ENCODE measurements at regions not wholly inside any gene's neighbourhood (a gene's known extent, or its start where the extent isn't known, plus 50 kb on each side); places are given as distances from the start of the nearest gene placed in this dataset.
"Not testable (repeated sequence)": the region's sequence is repeated elsewhere in the genome, so short reads cannot be mapped to it uniquely, and the experiment has no call there.

GRCh38 chr5:7244208-7244607 lies 151.7 kb upstream of the ADCY2 start:
- Histone ChIP-seq H3K9me3 (replicated peaks; ENCODE audit: low read length) (no peaks in the 10 kb centered on the region), H3K4me1 (ENCODE audit: control insufficient read depth, insufficient read depth, low read length) (no peaks in the 10 kb centered on the region), H3K4me3 (ENCODE audit: low read length) (no peak overlapping the region), H3K27me3 (ENCODE audit: control insufficient read depth, insufficient read depth, low read length) (no peaks in the 10 kb centered on the region), H3K4me2 (ENCODE audit: low read length) (no peak overlapping the region), H3K9ac (ENCODE audit: low read depth, low read length) (no peak overlapping the region), H3K36me3 (ENCODE audit: insufficient read depth, low read length) (no peaks in the 10 kb centered on the region)

- H3K9me3 ChIP-seq (replicated peaks; ENCODE audit: low read length) = no peaks in the 10 kb centered on the region
- H3K4me2 ChIP-seq (ENCODE audit: low read length) = no peak overlapping the region
- H3K4me3 ChIP-seq (ENCODE audit: low read length) = no peak overlapping the region
- no peaks in the 10 kb centered on the region for H3K27me3 ChIP-seq (ENCODE audit: control insufficient read depth, insufficient read depth, low read length)
- H3K36me3 ChIP-seq (ENCODE audit: insufficient read depth, low read length) = no peaks in the 10 kb centered on the region
- H3K9ac ChIP-seq (ENCODE audit: low read depth, low read length) = no peak overlapping the region
- H3K4me1 ChIP-seq (ENCODE audit: control insufficient read depth, insufficient read depth, low read length) = no peaks in the 10 kb centered on the region
Observed at GRCh38 chr5:7245121-7245651, 150.8 kb upstream of the ADCY2 start.

- H3K36me3 ChIP-seq (ENCODE audit: insufficient read depth, low read length) = no peaks in the 10 kb centered on the region
- no peak overlapping the region for H3K4me2 ChIP-seq (ENCODE audit: low read length)
- no peak overlapping the region for H3K9ac ChIP-seq (ENCODE audit: low read depth, low read length)
- no peaks in the 10 kb centered on the region for H3K27me3 ChIP-seq (ENCODE audit: control insufficient read depth, insufficient read depth, low read length)
- H3K4me1 ChIP-seq (ENCODE audit: control insufficient read depth, insufficient read depth, low read length) = no peaks in the 10 kb centered on the region
- H3K9me3 ChIP-seq (replicated peaks; ENCODE audit: low read length) = no peaks in the 10 kb centered on the region
- no peak overlapping the region for H3K4me3 ChIP-seq (ENCODE audit: low read length)
Observed at GRCh38 chr5:7246287-7246686, 149.7 kb upstream of the ADCY2 start.

GRCh38 chr5:7250004-7250403 lies 145.9 kb upstream of the ADCY2 start:
- Histone ChIP-seq H3K27me3 (ENCODE audit: control insufficient read depth, insufficient read depth, low read length) (no peaks in the 10 kb centered on the region), H3K9me3 (replicated peaks; ENCODE audit: low read length) (no peaks in the 10 kb centered on the region), H3K4me3 (ENCODE audit: low read length) (no peak overlapping the region)

GRCh38 chr5:7250611-7251010 lies 145.3 kb upstream of the ADCY2 start:
- Histone ChIP-seq H3K4me2 (ENCODE audit: low read length) (no peak overlapping the region), H3K9me3 (replicated peaks; ENCODE audit: low read length) (no peaks in the 10 kb centered on the region), H3K4me3 (ENCODE audit: low read length) (no peak overlapping the region), H3K4me1 (ENCODE audit: control insufficient read depth, insufficient read depth, low read length) (no peaks in the 10 kb centered on the region), H3K36me3 (ENCODE audit: insufficient read depth, low read length) (no peaks in the 10 kb centered on the region), H3K9ac (ENCODE audit: low read depth, low read length) (no peak overlapping the region), H3K27me3 (ENCODE audit: control insufficient read depth, insufficient read depth, low read length) (no peaks in the 10 kb centered on the region)

More at GRCh38 chr5:7250004-7250403, 145.9 kb upstream of the ADCY2 start:
- no peaks in the 10 kb centered on the region for H3K36me3 ChIP-seq (ENCODE audit: insufficient read depth, low read length)
- H3K4me2 ChIP-seq (ENCODE audit: low read length) = no peak overlapping the region
- H3K9ac ChIP-seq (ENCODE audit: low read depth, low read length) = no peak overlapping the region
- H3K4me1 ChIP-seq (ENCODE audit: control insufficient read depth, insufficient read depth, low read length) = no peaks in the 10 kb centered on the region

- H3K4me2 ChIP-seq (ENCODE audit: low read length) = no peak overlapping the region
- no peaks in the 10 kb centered on the region for H3K36me3 ChIP-seq (ENCODE audit: insufficient read depth, low read length)
- H3K9ac ChIP-seq (ENCODE audit: low read depth, low read length) = no peak overlapping the region
- H3K9me3 ChIP-seq (replicated peaks; ENCODE audit: low read length) = no peaks in the 10 kb centered on the region
- H3K4me1 ChIP-seq (ENCODE audit: control insufficient read depth, insufficient read depth, low read length) = no peaks in the 10 kb centered on the region
- H3K4me3 ChIP-seq (ENCODE audit: low read length) = no peak overlapping the region
- no peaks in the 10 kb centered on the region for H3K27me3 ChIP-seq (ENCODE audit: control insufficient read depth, insufficient read depth, low read length)
Observed at GRCh38 chr5:7251132-7251531, 144.8 kb upstream of the ADCY2 start.

- no peak overlapping the region for H3K4me3 ChIP-seq (ENCODE audit: low read length)
- H3K9ac ChIP-seq (ENCODE audit: low read depth, low read length) = no peak overlapping the region
- H3K36me3 ChIP-seq (ENCODE audit: insufficient read depth, low read length) = no peaks in the 10 kb centered on the region
- H3K9me3 ChIP-seq (replicated peaks; ENCODE audit: low read length) = no peaks in the 10 kb centered on the region
- no peak overlapping the region for H3K4me2 ChIP-seq (ENCODE audit: low read length)
- no peaks in the 10 kb centered on the region for H3K4me1 ChIP-seq (ENCODE audit: control insufficient read depth, insufficient read depth, low read length)
- no peaks in the 10 kb centered on the region for H3K27me3 ChIP-seq (ENCODE audit: control insufficient read depth, insufficient read depth, low read length)
Observed at GRCh38 chr5:7261049-7261448, 134.9 kb upstream of the ADCY2 start.

GRCh38 chr5:7261900-7262299 lies 134.0 kb upstream of the ADCY2 start:
- Histone ChIP-seq H3K4me1 (ENCODE audit: control insufficient read depth, insufficient read depth, low read length) (no peaks in the 10 kb centered on the region), H3K9ac (ENCODE audit: low read depth, low read length) (no peak overlapping the region), H3K27me3 (ENCODE audit: control insufficient read depth, insufficient read depth, low read length) (no peaks in the 10 kb centered on the region), H3K9me3 (replicated peaks; ENCODE audit: low read length) (no peaks in the 10 kb centered on the region), H3K36me3 (ENCODE audit: insufficient read depth, low read length) (no peaks in the 10 kb centered on the region), H3K4me2 (ENCODE audit: low read length) (no peak overlapping the region), H3K4me3 (ENCODE audit: low read length) (no peak overlapping the region)

GRCh38 chr5:7263398-7264015 lies 132.4 kb upstream of the ADCY2 start:
- not testable (repeated sequence) for H3K27me3 ChIP-seq (ENCODE audit: control insufficient read depth, insufficient read depth, low read length); H3K9me3 ChIP-seq (replicated peaks; ENCODE audit: low read length); H3K36me3 ChIP-seq (ENCODE audit: insufficient read depth, low read length); H3K4me3 ChIP-seq (ENCODE audit: low read length); H3K4me2 ChIP-seq (ENCODE audit: low read length); H3K9ac ChIP-seq (ENCODE audit: low read depth, low read length); H3K4me1 ChIP-seq (ENCODE audit: control insufficient read depth, insufficient read depth, low read length)

- H3K4me1 ChIP-seq (ENCODE audit: control insufficient read depth, insufficient read depth, low read length); H3K27me3 ChIP-seq (ENCODE audit: control insufficient read depth, insufficient read depth, low read length); H3K4me3 ChIP-seq (ENCODE audit: low read length); H3K36me3 ChIP-seq (ENCODE audit: insufficient read depth, low read length); H3K9ac ChIP-seq (ENCODE audit: low read depth, low read length); H3K9me3 ChIP-seq (replicated peaks; ENCODE audit: low read length); H3K4me2 ChIP-seq (ENCODE audit: low read length): not testable (repeated sequence)
Observed at GRCh38 chr5:7265776-7266175, 130.2 kb upstream of the ADCY2 start.

- not testable (repeated sequence) for H3K4me3 ChIP-seq (ENCODE audit: low read length); H3K27me3 ChIP-seq (ENCODE audit: control insufficient read depth, insufficient read depth, low read length); H3K4me2 ChIP-seq (ENCODE audit: low read length); H3K9me3 ChIP-seq (replicated peaks; ENCODE audit: low read length); H3K36me3 ChIP-seq (ENCODE audit: insufficient read depth, low read length); H3K9ac ChIP-seq (ENCODE audit: low read depth, low read length); H3K4me1 ChIP-seq (ENCODE audit: control insufficient read depth, insufficient read depth, low read length)
Observed at GRCh38 chr5:7268722-7269121, 127.2 kb upstream of the ADCY2 start.

GRCh38 chr5:7269591-7270274 lies 126.2 kb upstream of the ADCY2 start:
- Histone ChIP-seq H3K9ac (ENCODE audit: low read depth, low read length) (no peak overlapping the region), H3K9me3 (replicated peaks; ENCODE audit: low read length) (no peaks in the 10 kb centered on the region), H3K4me3 (ENCODE audit: low read length) (no peak overlapping the region), H3K27me3 (ENCODE audit: control insufficient read depth, insufficient read depth, low read length) (no peaks in the 10 kb centered on the region), H3K36me3 (ENCODE audit: insufficient read depth, low read length) (no peaks in the 10 kb centered on the region), H3K4me1 (ENCODE audit: control insufficient read depth, insufficient read depth, low read length) (no peaks in the 10 kb centered on the region), H3K4me2 (ENCODE audit: low read length) (no peak overlapping the region)
